ENCODE measurements at regions not wholly inside any gene's neighbourhood (a gene's known extent, or its start where the extent isn't known, plus 50 kb on each side); places are given as distances from the start of the nearest gene placed in this dataset.

- no peak for TF ChIP-seq CTCF (IDR thresholded peaks at IDR 0.05; ENCODE audit: insufficient read depth, low read depth, low read length)
- no peak for DNase-seq (ENCODE audit: low read depth)
- H3K36me3 ChIP-seq (ENCODE audit: control insufficient read depth, insufficient read depth, low read length) = no peaks in the 10 kb centered on the region
- no peak overlapping the region for H3K4me3 ChIP-seq (ENCODE audit: low read depth, low read length)
- POLR2A ChIA-PET = no interaction called here
- CTCF ChIA-PET = interaction anchor here (0.9 kb wide), 1 partner anchor 56 kb away, joined by 3 read pairs; no protein-coding TSS in a partner anchor
- no peaks in the 10 kb centered on the region for H3K27me3 ChIP-seq (ENCODE audit: control insufficient read depth, insufficient read depth, low read length)
Measured at GRCh38 chr5:35561396-35561795, 56.3 kb upstream of the SPEF2 start.

GRCh38 chr5:35557748-35558147, 59.9 kb upstream of the SPEF2 start:
- ChIA-PET CTCF (no interaction called here), POLR2A (no interaction called here)
- Histone ChIP-seq H3K27me3 (ENCODE audit: control insufficient read depth, insufficient read depth, low read length) (no peaks in the 10 kb centered on the region), H3K4me3 (ENCODE audit: low read depth, low read length) (no peak overlapping the region), H3K36me3 (ENCODE audit: control insufficient read depth, insufficient read depth, low read length) (no peaks in the 10 kb centered on the region)
- no peak for DNase-seq (ENCODE audit: low read depth)
- TF ChIP-seq CTCF (IDR thresholded peaks at IDR 0.05; ENCODE audit: insufficient read depth, low read depth, low read length) = no peak

GRCh38 chr5:35557199-35557598, 60.5 kb upstream of the SPEF2 start:
- ChIA-PET POLR2A (no interaction called here), CTCF (no interaction called here)
- Histone ChIP-seq H3K36me3 (ENCODE audit: control insufficient read depth, insufficient read depth, low read length) (no peaks in the 10 kb centered on the region), H3K4me3 (ENCODE audit: low read depth, low read length) (no peak overlapping the region), H3K27me3 (ENCODE audit: control insufficient read depth, insufficient read depth, low read length) (no peaks in the 10 kb centered on the region)
- TF ChIP-seq CTCF (IDR thresholded peaks at IDR 0.05; ENCODE audit: insufficient read depth, low read depth, low read length) = no peak
- DNase-seq (ENCODE audit: low read depth) = no peak

DNA sequence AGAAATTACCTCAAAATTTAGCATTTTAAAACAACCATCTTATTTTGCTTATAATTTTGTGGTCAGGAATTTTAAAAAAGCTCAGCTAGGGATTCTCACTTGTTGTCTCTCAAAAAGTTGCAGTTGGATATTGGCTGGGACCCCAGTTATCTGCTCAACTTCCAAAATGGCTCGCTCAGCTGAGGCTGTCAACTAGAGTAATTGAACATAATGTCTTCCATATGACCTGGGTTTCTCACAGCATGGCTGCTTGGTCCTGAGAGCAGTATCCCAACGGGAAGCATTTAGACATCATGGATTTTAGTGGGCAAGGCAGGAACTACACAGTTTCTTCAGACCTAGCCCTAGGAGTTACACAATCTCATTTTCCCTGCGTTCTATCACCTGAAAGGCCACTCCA, 63.6 kb upstream of the SPEF2 start:
- Histone ChIP-seq H3K4me3 (ENCODE audit: low read depth, low read length) (no peak overlapping the region), H3K27me3 (ENCODE audit: control insufficient read depth, insufficient read depth, low read length) (no peaks in the 10 kb centered on the region), H3K36me3 (ENCODE audit: control insufficient read depth, insufficient read depth, low read length) (no peaks in the 10 kb centered on the region)
- no peak for TF ChIP-seq CTCF (IDR thresholded peaks at IDR 0.05; ENCODE audit: insufficient read depth, low read depth, low read length)
- no peak for DNase-seq (ENCODE audit: low read depth)
- POLR2A ChIA-PET = no interaction called here
- CTCF ChIA-PET = no interaction called here

DNA sequence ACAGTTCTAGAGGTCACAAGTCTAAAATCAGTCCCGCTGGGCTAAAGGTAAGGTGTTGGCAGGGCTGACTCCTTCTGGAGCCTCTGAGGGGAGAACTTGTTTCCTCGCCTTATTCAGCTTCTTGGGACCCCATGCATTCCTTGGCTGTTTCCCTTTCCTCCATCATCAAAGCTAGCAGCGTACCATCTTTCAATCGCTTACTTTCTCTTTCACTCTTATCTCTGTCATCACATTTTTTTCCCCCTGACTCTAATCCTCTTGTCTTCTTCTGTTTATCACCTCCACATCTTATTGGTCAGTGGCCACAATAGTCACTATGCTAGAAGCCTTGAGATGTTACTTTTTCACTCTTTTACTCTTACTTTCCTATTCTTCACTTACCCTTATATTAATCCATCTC, 72.5 kb upstream of the SPEF2 start:
- peaks cover 2% of the 10 kb centered on the region for H3K27me3 ChIP-seq (ENCODE audit: control insufficient read depth, insufficient read depth, low read length)
- CTCF ChIA-PET = no interaction called here
- no peak for DNase-seq (ENCODE audit: low read depth)
- POLR2A ChIA-PET = no interaction called here
- H3K36me3 ChIP-seq (ENCODE audit: control insufficient read depth, insufficient read depth, low read length) = no peaks in the 10 kb centered on the region
- no peak overlapping the region for H3K4me3 ChIP-seq (ENCODE audit: low read depth, low read length)
- no peak for TF ChIP-seq CTCF (IDR thresholded peaks at IDR 0.05; ENCODE audit: insufficient read depth, low read depth, low read length)
